HCT116 (cell line): ENCODE measurements at regions not wholly inside any gene's neighbourhood (a gene's known extent, or its start where the extent isn't known, plus 50 kb on each side); places are given as distances from the start of the nearest gene placed in this dataset.

Experiments
- ATAC-seq: fragments of 200-7000 bp; cut with Tn5 transposase; 2 replicates; pipeline ENCODE4 v1.9.1; 2020; ENCODE audit warnings: mild to moderate bottlenecking, moderate library complexity
- BruUV-seq: library from RNA; stranded (reverse); fragments of 400-500 nt; replicated peaks from 2 replicates; lab custom pipeline; 2021; lab: Mats Ljungman, UMichigan
- CTCF ChIA-PET: fragments of 300-600 bp; sonication (Branson Sonifier 250); formaldehyde crosslinking; loops from one replicate; lab custom pipeline; 2021; ENCODE audit warnings: antibody characterized with exemption; lab: Charles Lee
- POLR2A ChIA-PET: fragments of 300-600, 350-600 bp; sonication (Branson Sonifier 250); formaldehyde crosslinking; loops from one replicate; lab custom pipeline; 2021; ENCODE audit warnings: antibody characterized with exemption; lab: Charles Lee
- RAD21 ChIA-PET, 2 experiments: fragments of 300-600 bp; sonication (Branson Sonifier 250); formaldehyde crosslinking; loops; one replicate each; lab custom pipeline; 2023; ENCODE audit warnings: low total read pairs in 2 of 2; ENCODE audit not compliant: uncharacterized antibody in 2 of 2, unreplicated experiment in 2 of 2, low non-redundant PET in 1 of 2; lab: Charles Lee
- DNase-seq: peaks from one replicate; pipeline ENCODE4 v3.0.0-alpha.2; 2010; ENCODE audit warnings: low read depth, low spot score
- H2AFZ ChIP-seq: fragments of 200-600 bp; shearing (Covaris generic), sonication (generic); 2 replicates; pipeline ENCODE4 v1.6.1; 2017; ENCODE audit warnings: low read depth, mixed run types, mixed read lengths, antibody characterized with exemption, low read length; ENCODE audit not compliant: poor library complexity, severe bottlenecking
- H3K27ac ChIP-seq: 2 replicates; pipeline ENCODE4 v1.5.1; 2012; ENCODE audit warnings: low read depth, low read length
- H3K27me3 ChIP-seq: fragments of 200-600 bp; sonication (generic); 2 replicates; pipeline ENCODE4 v1.6.1; 2016; ENCODE audit warnings: mixed run types, low read length, mixed read lengths; ENCODE audit not compliant: insufficient read depth
- H3K36me3 ChIP-seq, 2 experiments: fragments of 200-500 bp in 1 of 2; fragments of 200-600 bp in 1 of 2; sonication (Bioruptor generic) in 1 of 2; sonication (generic) in 1 of 2; 2 replicates each; pipeline versions ENCODE4 v1.5.1 to v1.6.1; 2014 to 2016; ENCODE audit warnings: low read length in 2 of 2, inconsistent platforms in 1 of 2, mixed read lengths in 1 of 2, mixed run types in 1 of 2; ENCODE audit not compliant: insufficient read depth in 2 of 2, control insufficient read depth in 1 of 2
- H3K4me1 ChIP-seq, 2 experiments: fragments of 200-600 bp in 1 of 2; sonication (generic) in 1 of 2; 2 replicates each; pipeline versions ENCODE4 v1.5.1 to v1.6.1; 2012 to 2017; ENCODE audit warnings: low read length in 2 of 2, inconsistent platforms in 1 of 2, mild to moderate bottlenecking in 1 of 2, mixed read lengths in 1 of 2, mixed run types in 1 of 2, moderate library complexity in 1 of 2; ENCODE audit not compliant: insufficient read depth in 2 of 2, control insufficient read depth in 1 of 2
- H3K4me2 ChIP-seq: fragments of 200-600 bp; sonication (generic); 2 replicates; pipeline ENCODE4 v1.6.1; 2017; ENCODE audit warnings: mixed run types, low read length, mixed read lengths
- H3K4me3 ChIP-seq, 2 experiments: fragments of 200-600 bp in 1 of 2; sonication (generic) in 1 of 2; replicated peaks in 1 of 2; 2 replicates each; pipeline ENCODE4 v1.5.1; 2011 to 2016; ENCODE audit warnings: low read length in 2 of 2, control low read depth in 1 of 2, low read depth in 1 of 2, mild to moderate bottlenecking in 1 of 2, mixed read lengths in 1 of 2, mixed run types in 1 of 2
- H3K79me2 ChIP-seq: fragments of 200-600 bp; sonication (generic); 2 replicates; pipeline ENCODE4 v1.6.1; 2017; ENCODE audit warnings: mild to moderate bottlenecking, mixed run types, low read length, moderate library complexity, mixed read lengths; ENCODE audit not compliant: insufficient read depth
- H3K9ac ChIP-seq: fragments of 200-600 bp; sonication (generic); 2 replicates; pipeline ENCODE4 v1.6.1; 2016; ENCODE audit warnings: low read length, mixed read lengths
- H3K9me2 ChIP-seq: fragments of 200-600 bp; sonication (generic), shearing (Covaris generic); 2 replicates; pipeline ENCODE4 v1.6.1; 2017; ENCODE audit warnings: mixed run types, mild to moderate bottlenecking, moderate library complexity; ENCODE audit not compliant: insufficient read depth
- H3K9me3 ChIP-seq, 2 experiments: fragments of 200-500 bp in 1 of 2; fragments of 200-600 bp in 1 of 2; sonication (Bioruptor generic) in 1 of 2; sonication (generic) in 1 of 2; 2 replicates each; pipeline ENCODE4 v1.6.1; 2014 to 2017; ENCODE audit warnings: low read length in 2 of 2, mixed read lengths in 2 of 2, inconsistent platforms in 1 of 2, low read depth in 1 of 2, mild to moderate bottlenecking in 1 of 2, mixed run types in 1 of 2, moderate library complexity in 1 of 2; ENCODE audit not compliant: control insufficient read depth in 1 of 2, insufficient read depth in 1 of 2
- H4K20me1 ChIP-seq: fragments of 200-600 bp; sonication (generic), shearing (Covaris generic); 2 replicates; pipeline ENCODE4 v1.6.1; 2017; ENCODE audit warnings: mixed run types, mild to moderate bottlenecking, moderate library complexity; ENCODE audit not compliant: insufficient read depth
- ATF3 ChIP-seq: IDR thresholded peaks from 2 replicates; pipeline ENCODE4 v1.6.1; 2012
- CBX3 ChIP-seq: IDR thresholded peaks from 2 replicates; pipeline ENCODE4 v1.6.1; 2012; ENCODE audit warnings: low read depth
- CTCF ChIP-seq, 3 experiments: fragments of 200-600 bp in 1 of 3; sonication (generic) in 1 of 3; IDR thresholded peaks in 2 of 3; conservative IDR thresholded peaks in 1 of 3; 2 replicates each; pipeline ENCODE4 v1.5.1; 2012 to 2017; ENCODE audit warnings: low read depth in 2 of 3, low read length in 2 of 3, antibody characterized with exemption in 1 of 3, borderline replicate concordance in 1 of 3, control low read depth in 1 of 3, mild to moderate bottlenecking in 1 of 3, mixed read lengths in 1 of 3, mixed run types in 1 of 3, moderate library complexity in 1 of 3; ENCODE audit not compliant: insufficient read depth in 1 of 3
- EGR1 ChIP-seq: IDR thresholded peaks from 2 replicates; pipeline ENCODE4 v1.6.1; 2012; ENCODE audit warnings: low read depth
- ELF1 ChIP-seq: IDR thresholded peaks from 2 replicates; pipeline ENCODE4 v1.6.1; 2012; ENCODE audit warnings: low read depth, borderline replicate concordance
- EZH2 ChIP-seq: fragments of 200-600 bp; sonication (generic); IDR thresholded peaks from 2 replicates; pipeline ENCODE4 v1.6.1; 2017; ENCODE audit warnings: antibody characterized with exemption, mixed run types
- EZH2phosphoT487 ChIP-seq: fragments of 200-600 bp; IDR thresholded peaks from 2 replicates; pipeline ENCODE4 v1.6.1; 2018; ENCODE audit warnings: antibody characterized with exemption, borderline replicate concordance
- FOSL1 ChIP-seq: IDR thresholded peaks from 2 replicates; pipeline ENCODE4 v1.6.1; 2012; ENCODE audit warnings: low read depth
- JUND ChIP-seq: IDR thresholded peaks from 2 replicates; pipeline ENCODE4 v1.6.1; 2012
- MAX ChIP-seq: IDR thresholded peaks from 2 replicates; pipeline ENCODE4 v1.6.1; 2012
- POLR2A ChIP-seq: IDR thresholded peaks from 2 replicates; pipeline ENCODE4 v1.7.0; 2011; ENCODE audit warnings: borderline replicate concordance; ENCODE audit not compliant: insufficient read depth, insufficient read length; ENCODE audit errors: extremely low read depth
- SP1 ChIP-seq: IDR thresholded peaks from 2 replicates; pipeline ENCODE4 v1.6.1; 2012; ENCODE audit warnings: low read depth
- SRF ChIP-seq: IDR thresholded peaks from 2 replicates; pipeline ENCODE4 v1.6.1; 2012; ENCODE audit warnings: low read depth
- TCF7L2 ChIP-seq: IDR thresholded peaks from 2 replicates; pipeline ENCODE4 v1.7.0; 2011; ENCODE audit warnings: borderline replicate concordance, inconsistent platforms; ENCODE audit not compliant: insufficient read depth, insufficient read length; ENCODE audit errors: extremely low read depth
- YY1 ChIP-seq: IDR thresholded peaks from 2 replicates; pipeline ENCODE4 v1.6.1; 2011; ENCODE audit warnings: low read length, low read depth, moderate library complexity, mild to moderate bottlenecking; ENCODE audit not compliant: insufficient replicate concordance; ENCODE audit errors: extremely low read depth
- ZNF274 ChIP-seq: fragments of 200-500 bp; sonication (Bioruptor generic); IDR thresholded peaks from 2 replicates; pipeline ENCODE4 v1.6.1; 2014; ENCODE audit warnings: mild to moderate bottlenecking, low read depth, low read length, inconsistent platforms
- intact Hi-C: fragments of 100-400 bp; cut with micrococcal nuclease; formaldehyde crosslinking; loops from 2 replicates; pipeline ENCODE4 v1.10.0; 2022

GRCh38 chr2:216261042-216261537 lies 111.2 kb downstream of the MARCHF4 start:
- no peak overlapping the region for H3K9ac ChIP-seq
- H3K27ac ChIP-seq = no peak overlapping the region
- DNase-seq = no peak
- ATAC-seq = no peak
- RAD21 ChIA-PET = no interaction called here
- CTCF ChIA-PET = interaction anchor here (1.4 kb wide), 1 partner anchor 23 kb away, joined by 4 read pairs; no protein-coding TSS in a partner anchor
- TF ChIP-seq SRF = no peak
- TF ChIP-seq MAX = no peak
- TF ChIP-seq EZH2 = no peak
- TF ChIP-seq SP1 = no peak
- no peak for TF ChIP-seq FOSL1
- TF ChIP-seq YY1 = no peak
- TF ChIP-seq ELF1 = no peak
- TF ChIP-seq JUND = no peak
- no peak for TF ChIP-seq POLR2A
- no peak for TF ChIP-seq EGR1
- TF ChIP-seq EZH2phosphoT487 = no peak
- TF ChIP-seq CBX3 = no peak
- no peak for TF ChIP-seq ATF3
- no peaks in the 10 kb centered on the region for H3K9me3 ChIP-seq
- no peaks in the 10 kb centered on the region for H3K79me2 ChIP-seq
- no peaks in the 10 kb centered on the region for H3K4me1 ChIP-seq
- H4K20me1 ChIP-seq = no peaks in the 10 kb centered on the region
- no peak overlapping the region for H3K4me2 ChIP-seq
- peaks cover 17% of the 10 kb centered on the region; the same call in 1 of the 2 replicates for H3K27me3 ChIP-seq
- POLR2A ChIA-PET = no interaction called here
- no TSS peak for BruUV-seq
- H3K36me3 ChIP-seq = no peaks in the 10 kb centered on the region
- no peak overlapping the region for H3K4me3 ChIP-seq
- H3K9me2 ChIP-seq = no peaks in the 10 kb centered on the region
- intact Hi-C loops = no loop called here
- H2AFZ ChIP-seq = no peak overlapping the region

GRCh38 chr2:216260629-216261028 lies 111.7 kb downstream of the MARCHF4 start:
- no peak for DNase-seq
- H2AFZ ChIP-seq = no peak overlapping the region
- no peaks in the 10 kb centered on the region for H3K4me1 ChIP-seq
- H3K9ac ChIP-seq = no peak overlapping the region
- H3K79me2 ChIP-seq = no peaks in the 10 kb centered on the region
- H4K20me1 ChIP-seq = no peaks in the 10 kb centered on the region
- no peak overlapping the region for H3K4me3 ChIP-seq
- CTCF ChIA-PET = interaction anchor here (1.4 kb wide), 1 partner anchor 23 kb away, joined by 4 read pairs; no protein-coding TSS in a partner anchor
- RAD21 ChIA-PET = no interaction called here
- no peaks in the 10 kb centered on the region for H3K9me3 ChIP-seq
- no TSS peak for BruUV-seq
- POLR2A ChIA-PET = no interaction called here
- H3K4me2 ChIP-seq = no peak overlapping the region
- H3K27ac ChIP-seq = no peak overlapping the region
- no peaks in the 10 kb centered on the region for H3K36me3 ChIP-seq
- intact Hi-C loops = no loop called here
- no peaks in the 10 kb centered on the region for H3K9me2 ChIP-seq
- peaks cover 17% of the 10 kb centered on the region; the same call in 1 of the 2 replicates for H3K27me3 ChIP-seq
- no peak for ATAC-seq
- TF ChIP-seq CBX3 (no peak), EZH2phosphoT487 (no peak), ZNF274 (no peak), CTCF (IDR thresholded peaks at IDR 0.05 in 2 of 3, conservative IDR thresholded peaks at IDR 0.05 in 1 of 3; ENCODE audit: borderline replicate concordance in 1 of 3, insufficient read depth in 1 of 3, low read depth in 2 of 3, low read length in 2 of 3) (no peak), ATF3 (no peak), TCF7L2 (no peak), SRF (no peak), JUND (no peak)
